Natural killer cell (primary cell): ENCODE measurements at regions not wholly inside any gene's neighbourhood (a gene's known extent, or its start where the extent isn't known, plus 50 kb on each side); places are given as distances from the start of the nearest gene placed in this dataset.
"Not testable (repeated sequence)": the region's sequence is repeated elsewhere in the genome, so short reads cannot be mapped to it uniquely, and the experiment has no call there.

Source experiments
- ATAC-seq, 3 donors: fragments of 150-1000 bp in 2 of 3; fragments of 200-7000 bp in 1 of 3; cut with Tn5 transposase; 1 replicate in 1 of 3; 2 replicates in 2 of 3; pipeline ENCODE4 v1.10.0; 2021; ENCODE audit warnings: mild to moderate bottlenecking in 2 of 3, moderate library complexity in 2 of 3
- DNase-seq, 2 donors: peaks; one replicate each; pipeline versions ENCODE4 v3.0.0 to v3.0.0-alpha.2; 2013 to 2021; ENCODE audit warnings: mixed read lengths in 1 of 2
- H3K27ac ChIP-seq: one replicate; pipeline ENCODE4 v1.5.1; 2013; ENCODE audit warnings: mild to moderate bottlenecking, low read length
- H3K27me3 ChIP-seq: one replicate; pipeline ENCODE4 v1.6.1; 2013; ENCODE audit warnings: low read length; ENCODE audit not compliant: control insufficient read depth, insufficient read depth
- H3K36me3 ChIP-seq: one replicate; pipeline ENCODE4 v1.6.1; 2013; ENCODE audit warnings: low read length; ENCODE audit not compliant: control insufficient read depth, insufficient read depth
- H3K4me1 ChIP-seq: one replicate; pipeline ENCODE4 v1.6.1; 2013; ENCODE audit warnings: low read length; ENCODE audit not compliant: control insufficient read depth, insufficient read depth
- H3K4me3 ChIP-seq: one replicate; pipeline ENCODE4 v1.5.1; 2013; ENCODE audit warnings: low read length
- H3K9me3 ChIP-seq: one replicate; pipeline ENCODE4 v1.6.1; 2013; ENCODE audit warnings: low read length; ENCODE audit not compliant: control insufficient read depth, insufficient read depth
- H3K27ac Mint-ChIP-seq, 2 donors: one replicate each; pipeline ENCODE4 v1.8.0; 2022; ENCODE audit warnings: mild to moderate bottlenecking in 2 of 2, mixed read lengths in 2 of 2, moderate library complexity in 1 of 2
- H3K27me3 Mint-ChIP-seq, 2 donors: one replicate each; pipeline ENCODE4 v1.8.0; 2022; ENCODE audit warnings: low read depth in 2 of 2, mixed read lengths in 2 of 2
- H3K36me3 Mint-ChIP-seq: one replicate; pipeline ENCODE4 v1.8.0; 2022; ENCODE audit warnings: mixed read lengths
- H3K4me1 Mint-ChIP-seq, 2 donors: one replicate each; pipeline ENCODE4 v1.8.0; 2022; ENCODE audit warnings: mixed read lengths in 2 of 2
- H3K4me3 Mint-ChIP-seq: one replicate; pipeline ENCODE4 v1.8.0; 2022; ENCODE audit warnings: mild to moderate bottlenecking, moderate library complexity, mixed read lengths
- H3K9me3 Mint-ChIP-seq, 2 donors: one replicate each; pipeline ENCODE4 v1.8.0; 2022; ENCODE audit warnings: mixed read lengths in 2 of 2
- WGBS: methylation state at CpG from one replicate; pipeline ENCODE4 v1.1.7; 2013; ENCODE audit warnings: missing lambda C conversion rate; ENCODE audit not compliant: insufficient coverage; 5-methylcytosine and 5-hydroxymethylcytosine counted together
- intact Hi-C: fragments of 100-400 bp; cut with micrococcal nuclease; formaldehyde crosslinking; loops from one replicate; pipeline ENCODE4 v1.14.2; 2022
- TF ChIP-seq, protein P1 (sequence below): fragments of 200-600 bp; IDR thresholded peaks from one replicate; pipeline ENCODE4 v1.8.0; 2022; ENCODE audit warnings: antibody characterized with exemption

- intact Hi-C loops: no loop called here
- ATAC-seq: no peak
- DNase-seq: no peak
Observed at GRCh38 chr7:113349339-113349738, 231.0 kb upstream of the SMIM30 start.

DNA sequence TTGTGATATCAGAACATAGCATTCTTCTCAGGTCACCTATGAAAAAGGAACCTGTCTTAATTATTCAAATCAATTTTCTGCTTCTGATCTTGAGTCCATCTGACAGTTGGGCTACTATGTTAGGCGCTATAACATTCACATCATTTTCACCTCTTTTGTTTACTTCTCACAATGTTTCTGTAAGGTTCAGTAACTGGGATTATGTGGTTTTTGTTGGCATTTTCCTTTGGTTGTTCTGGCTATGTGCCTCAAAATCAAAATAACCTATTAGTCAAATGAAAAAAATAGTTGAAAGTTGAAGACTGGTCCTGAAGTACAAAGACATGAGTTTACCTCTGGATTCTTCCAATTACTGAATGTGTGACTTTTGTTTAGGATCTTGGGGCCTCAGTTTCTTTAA lies 221.3 kb upstream of the SMIM30 start:
- no peaks in the 10 kb centered on the region for H3K36me3 Mint-ChIP-seq
- H3K27me3 ChIP-seq: no peaks in the 10 kb centered on the region
- H3K27me3 Mint-ChIP-seq: no peaks in the 10 kb centered on the region
- no peak for ATAC-seq
- no peak for DNase-seq
- no peaks in the 10 kb centered on the region for H3K4me1 ChIP-seq
- peaks cover 4 to 7% of the 10 kb centered on the region in 2 donors for H3K9me3 Mint-ChIP-seq
- H3K4me3 ChIP-seq: no peak overlapping the region
- no peak overlapping the region for H3K4me3 Mint-ChIP-seq
- TF ChIP-seq, protein P1, sequence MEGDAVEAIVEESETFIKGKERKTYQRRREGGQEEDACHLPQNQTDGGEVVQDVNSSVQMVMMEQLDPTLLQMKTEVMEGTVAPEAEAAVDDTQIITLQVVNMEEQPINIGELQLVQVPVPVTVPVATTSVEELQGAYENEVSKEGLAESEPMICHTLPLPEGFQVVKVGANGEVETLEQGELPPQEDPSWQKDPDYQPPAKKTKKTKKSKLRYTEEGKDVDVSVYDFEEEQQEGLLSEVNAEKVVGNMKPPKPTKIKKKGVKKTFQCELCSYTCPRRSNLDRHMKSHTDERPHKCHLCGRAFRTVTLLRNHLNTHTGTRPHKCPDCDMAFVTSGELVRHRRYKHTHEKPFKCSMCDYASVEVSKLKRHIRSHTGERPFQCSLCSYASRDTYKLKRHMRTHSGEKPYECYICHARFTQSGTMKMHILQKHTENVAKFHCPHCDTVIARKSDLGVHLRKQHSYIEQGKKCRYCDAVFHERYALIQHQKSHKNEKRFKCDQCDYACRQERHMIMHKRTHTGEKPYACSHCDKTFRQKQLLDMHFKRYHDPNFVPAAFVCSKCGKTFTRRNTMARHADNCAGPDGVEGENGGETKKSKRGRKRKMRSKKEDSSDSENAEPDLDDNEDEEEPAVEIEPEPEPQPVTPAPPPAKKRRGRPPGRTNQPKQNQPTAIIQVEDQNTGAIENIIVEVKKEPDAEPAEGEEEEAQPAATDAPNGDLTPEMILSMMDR: no peak
- no peak overlapping the region for H3K27ac ChIP-seq
- H3K9me3 ChIP-seq: no peaks in the 10 kb centered on the region
- WGBS: no CpG with 5 or more reads among the region's 1 CpG
- intact Hi-C loops: no loop called here
- H3K36me3 ChIP-seq: no peaks in the 10 kb centered on the region
- H3K4me1 Mint-ChIP-seq: no peaks in the 10 kb centered on the region
- no peak overlapping the region for H3K27ac Mint-ChIP-seq

More at GRCh38 chr7:113349339-113349738, 231.0 kb upstream of the SMIM30 start:
- no peaks in the 10 kb centered on the region for H3K4me1 Mint-ChIP-seq
- H3K9me3 Mint-ChIP-seq: peaks cover 9 to 28% of the 10 kb centered on the region in 2 donors
- no peak overlapping the region for H3K4me3 Mint-ChIP-seq
- no peak overlapping the region for H3K27ac Mint-ChIP-seq
- no peak overlapping the region for H3K27ac ChIP-seq
- H3K36me3 Mint-ChIP-seq: no peaks in the 10 kb centered on the region
- H3K36me3 ChIP-seq: no peaks in the 10 kb centered on the region
- no peak overlapping the region for H3K4me3 ChIP-seq
- WGBS: 83% methylated on average over 4 of the region's 4 CpGs
- H3K27me3 ChIP-seq: no peaks in the 10 kb centered on the region
- TF ChIP-seq, protein P1: no peak
- no peaks in the 10 kb centered on the region for H3K4me1 ChIP-seq
- H3K9me3 ChIP-seq: no peaks in the 10 kb centered on the region
- no peaks in the 10 kb centered on the region for H3K27me3 Mint-ChIP-seq

GRCh38 chr7:113338071-113338696 lies 219.8 kb upstream of the SMIM30 start:
- Histone ChIP-seq H3K4me3 (no peak overlapping the region), H3K27me3 (no peaks in the 10 kb centered on the region), H3K36me3 (no peaks in the 10 kb centered on the region), H3K9me3 (no peaks in the 10 kb centered on the region), H3K4me1 (no peaks in the 10 kb centered on the region), H3K27ac (no peak overlapping the region)
- no peak for ATAC-seq
- H3K4me1 Mint-ChIP-seq: no peaks in the 10 kb centered on the region
- H3K36me3 Mint-ChIP-seq: peaks cover 6% of the 10 kb centered on the region
- intact Hi-C loops: no loop called here
- WGBS: 90% methylated on average over 3 of the region's 4 CpGs
- TF ChIP-seq, protein P1: no peak
- no peak overlapping the region for H3K27ac Mint-ChIP-seq
- peaks cover 6 to 9% of the 10 kb centered on the region in 2 donors for H3K9me3 Mint-ChIP-seq
- H3K4me3 Mint-ChIP-seq: no peak overlapping the region
- no peak for DNase-seq
- no peaks in the 10 kb centered on the region for H3K27me3 Mint-ChIP-seq

- H3K4me1 Mint-ChIP-seq, H3K4me1 ChIP-seq, H3K36me3 ChIP-seq, H3K27ac Mint-ChIP-seq, intact Hi-C loops, H3K4me3 Mint-ChIP-seq, ATAC-seq, H3K27me3 ChIP-seq, DNase-seq, H3K4me3 ChIP-seq, H3K9me3 ChIP-seq, H3K27ac ChIP-seq, H3K27me3 Mint-ChIP-seq: not testable (repeated sequence)
- peaks cover 10 to 12% of the 10 kb centered on the region in 2 donors for H3K9me3 Mint-ChIP-seq
- peaks cover 17% of the 10 kb centered on the region for H3K36me3 Mint-ChIP-seq
- WGBS: 100% methylated on average over 1 of the region's 1 CpG
Observed at GRCh38 chr7:113336838-113337237, 218.5 kb upstream of the SMIM30 start.
